Stimulated activated CD4-positive, alpha-beta T cell treated with anti-CD3 and anti-CD28 coated beads, Interleukin-1b, Interleukin-23, amount 100 ng/mL, for 4 hours (primary cell): ENCODE measurements at regions not wholly inside any gene's neighbourhood (a gene's known extent, or its start where the extent isn't known, plus 50 kb on each side); places are given as distances from the start of the nearest gene placed in this dataset.

ENCODE experiments used
- DNase-seq, 2 donors: peaks; one replicate each; pipeline ENCODE4 v3.0.0-alpha.2; 2020; ENCODE audit warnings: low read depth in 2 of 2

DNA sequence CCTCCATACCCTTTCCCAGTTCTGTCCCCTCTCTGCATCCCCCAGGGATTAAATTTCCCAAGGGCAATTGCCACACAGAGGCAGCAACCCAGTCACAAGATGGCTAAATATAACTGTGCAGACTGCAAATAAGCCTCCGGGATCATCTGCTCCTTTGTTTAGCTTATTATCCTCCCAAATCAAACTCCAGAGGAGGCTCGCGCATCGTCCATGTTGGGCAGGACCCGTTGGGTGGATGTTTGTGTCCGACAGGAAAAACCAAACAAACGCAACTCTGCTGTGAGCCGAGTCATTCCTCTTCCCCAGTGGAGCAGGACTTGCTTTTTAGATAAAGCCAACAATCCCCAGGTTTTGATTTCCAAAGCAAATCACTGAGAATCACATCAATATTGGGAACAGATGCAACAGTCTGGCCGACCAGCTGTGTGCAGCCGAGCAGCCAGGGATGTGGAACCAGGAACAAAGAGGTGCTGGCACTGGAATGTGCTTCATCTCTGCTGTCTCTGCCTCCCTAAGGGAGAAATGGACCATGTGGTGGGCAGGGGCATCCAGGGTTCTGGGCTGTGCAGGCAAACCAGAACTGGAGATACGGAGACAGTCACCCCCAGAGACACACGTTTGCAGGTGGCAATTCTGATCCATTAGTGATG lies 89.8 kb downstream of the PTTG1 start:
- no peak for DNase-seq
